ENCODE measurements at regions not wholly inside any gene's neighbourhood (a gene's known extent, or its start where the extent isn't known, plus 50 kb on each side); places are given as distances from the start of the nearest gene placed in this dataset.

- Mint-ChIP-seq H3K36me3 (ENCODE audit: low read depth, unreplicated experiment) (no peaks in the 10 kb centered on the region), H3K27ac (ENCODE audit: unreplicated experiment) (no peak overlapping the region), H3K4me1 (ENCODE audit: unreplicated experiment) (no peaks in the 10 kb centered on the region), H3K9me3 (ENCODE audit: unreplicated experiment) (no peaks in the 10 kb centered on the region), H3K4me3 (ENCODE audit: unreplicated experiment) (no peak overlapping the region), H3K27me3 (ENCODE audit: unreplicated experiment) (no peaks in the 10 kb centered on the region)
- no peak for TF ChIP-seq CTCF (IDR thresholded peaks at IDR 0.05; ENCODE audit: unreplicated experiment)
- no peak for DNase-seq (ENCODE audit: low spot score)
Observed at GRCh38 chr4:34289489-34289888, 1954.8 kb downstream of the ARAP2 start.

- H3K27ac Mint-ChIP-seq (ENCODE audit: unreplicated experiment), result no peak overlapping the region
- H3K4me3 Mint-ChIP-seq (ENCODE audit: unreplicated experiment), result no peak overlapping the region
- H3K27me3 Mint-ChIP-seq (ENCODE audit: unreplicated experiment), result no peaks in the 10 kb centered on the region
- no peak for DNase-seq (ENCODE audit: low spot score)
- no peak for TF ChIP-seq CTCF (IDR thresholded peaks at IDR 0.05; ENCODE audit: unreplicated experiment)
- H3K9me3 Mint-ChIP-seq (ENCODE audit: unreplicated experiment), result no peaks in the 10 kb centered on the region
- H3K36me3 Mint-ChIP-seq (ENCODE audit: low read depth, unreplicated experiment), result no peaks in the 10 kb centered on the region
- no peaks in the 10 kb centered on the region for H3K4me1 Mint-ChIP-seq (ENCODE audit: unreplicated experiment)
Observed at GRCh38 chr4:34289962-34290361, 1954.4 kb downstream of the ARAP2 start.

- H3K4me1 Mint-ChIP-seq (ENCODE audit: unreplicated experiment), result no peaks in the 10 kb centered on the region
- no peak for DNase-seq (ENCODE audit: low spot score)
Observed at GRCh38 chr4:34293459-34293858, 1950.9 kb downstream of the ARAP2 start.

GRCh38 chr4:34309383-34309906 lies 1934.9 kb downstream of the ARAP2 start:
- H3K27ac Mint-ChIP-seq (ENCODE audit: unreplicated experiment), result no peak overlapping the region

More at GRCh38 chr4:34293459-34293858, 1950.9 kb downstream of the ARAP2 start:
- TF ChIP-seq CTCF (IDR thresholded peaks at IDR 0.05; ENCODE audit: unreplicated experiment), result no peak
- Mint-ChIP-seq H3K36me3 (ENCODE audit: low read depth, unreplicated experiment) (no peaks in the 10 kb centered on the region), H3K4me3 (ENCODE audit: unreplicated experiment) (no peak overlapping the region), H3K27me3 (ENCODE audit: unreplicated experiment) (no peaks in the 10 kb centered on the region), H3K9me3 (ENCODE audit: unreplicated experiment) (no peaks in the 10 kb centered on the region), H3K27ac (ENCODE audit: unreplicated experiment) (no peak overlapping the region)

GRCh38 chr4:34318773-34319172 lies 1925.5 kb downstream of the ARAP2 start:
- H3K9me3 Mint-ChIP-seq (ENCODE audit: unreplicated experiment), result no peaks in the 10 kb centered on the region
- no peaks in the 10 kb centered on the region for H3K36me3 Mint-ChIP-seq (ENCODE audit: low read depth, unreplicated experiment)
- no peak overlapping the region for H3K27ac Mint-ChIP-seq (ENCODE audit: unreplicated experiment)
- H3K4me1 Mint-ChIP-seq (ENCODE audit: unreplicated experiment), result no peaks in the 10 kb centered on the region
- no peak for DNase-seq (ENCODE audit: low spot score)
- H3K4me3 Mint-ChIP-seq (ENCODE audit: unreplicated experiment), result no peak overlapping the region
- H3K27me3 Mint-ChIP-seq (ENCODE audit: unreplicated experiment), result no peaks in the 10 kb centered on the region
- TF ChIP-seq CTCF (IDR thresholded peaks at IDR 0.05; ENCODE audit: unreplicated experiment), result no peak

More at GRCh38 chr4:34309383-34309906, 1934.9 kb downstream of the ARAP2 start:
- Mint-ChIP-seq H3K36me3 (ENCODE audit: low read depth, unreplicated experiment) (no peaks in the 10 kb centered on the region), H3K9me3 (ENCODE audit: unreplicated experiment) (no peaks in the 10 kb centered on the region), H3K4me1 (ENCODE audit: unreplicated experiment) (peaks cover 11% of the 10 kb centered on the region), H3K4me3 (ENCODE audit: unreplicated experiment) (no peak overlapping the region), H3K27me3 (ENCODE audit: unreplicated experiment) (peaks cover 1% of the 10 kb centered on the region)
- no peak for TF ChIP-seq CTCF (IDR thresholded peaks at IDR 0.05; ENCODE audit: unreplicated experiment)
- no peak for DNase-seq (ENCODE audit: low spot score)

Measured in endothelial cell (in vitro differentiated cells).